ENCODE measurements at regions not wholly inside any gene's neighbourhood (a gene's known extent, or its start where the extent isn't known, plus 50 kb on each side); places are given as distances from the start of the nearest gene placed in this dataset.

- peak; percentile 2 for DNase-seq (ENCODE audit: low spot score)
Observed at GRCh38 chr3:140627756-140628155, 50.1 kb upstream of the TRIM42 start.
